ENCODE measurements at regions not wholly inside any gene's neighbourhood (a gene's known extent, or its start where the extent isn't known, plus 50 kb on each side); places are given as distances from the start of the nearest gene placed in this dataset.

DNA sequence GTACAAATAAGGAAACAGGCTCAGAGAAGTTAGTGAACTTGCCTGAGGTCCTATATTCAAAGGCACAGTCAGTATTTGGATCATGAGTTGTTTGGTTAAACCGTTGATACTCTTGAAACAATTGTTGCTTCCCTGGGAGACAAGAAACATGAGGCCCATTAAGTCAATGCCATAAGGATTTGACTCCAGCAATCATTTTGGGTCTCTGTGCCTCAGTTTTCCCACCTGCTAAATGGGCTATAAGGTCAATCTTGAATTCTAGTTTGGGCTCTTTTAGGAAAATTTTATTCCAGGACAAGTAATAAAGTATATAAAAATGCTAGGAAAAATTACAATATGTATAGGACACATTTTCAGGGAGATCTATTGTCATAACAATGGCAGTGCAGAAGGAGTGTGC lies 202.1 kb downstream of the TMEM26 start:
- DNase-seq (no peak), FAIRE-seq (no peak), ATAC-seq (no peak)
- no peak overlapping the region for H3K4me3 ChIP-seq
- no peaks in the 10 kb centered on the region for H3K27me3 ChIP-seq
- 79 to 88% methylated on average over 1 of the region's 1 CpG for WGBS, 2 donors
- intact Hi-C loops (cut with DNase I): no loop called here
- TF ChIP-seq, protein P1, sequence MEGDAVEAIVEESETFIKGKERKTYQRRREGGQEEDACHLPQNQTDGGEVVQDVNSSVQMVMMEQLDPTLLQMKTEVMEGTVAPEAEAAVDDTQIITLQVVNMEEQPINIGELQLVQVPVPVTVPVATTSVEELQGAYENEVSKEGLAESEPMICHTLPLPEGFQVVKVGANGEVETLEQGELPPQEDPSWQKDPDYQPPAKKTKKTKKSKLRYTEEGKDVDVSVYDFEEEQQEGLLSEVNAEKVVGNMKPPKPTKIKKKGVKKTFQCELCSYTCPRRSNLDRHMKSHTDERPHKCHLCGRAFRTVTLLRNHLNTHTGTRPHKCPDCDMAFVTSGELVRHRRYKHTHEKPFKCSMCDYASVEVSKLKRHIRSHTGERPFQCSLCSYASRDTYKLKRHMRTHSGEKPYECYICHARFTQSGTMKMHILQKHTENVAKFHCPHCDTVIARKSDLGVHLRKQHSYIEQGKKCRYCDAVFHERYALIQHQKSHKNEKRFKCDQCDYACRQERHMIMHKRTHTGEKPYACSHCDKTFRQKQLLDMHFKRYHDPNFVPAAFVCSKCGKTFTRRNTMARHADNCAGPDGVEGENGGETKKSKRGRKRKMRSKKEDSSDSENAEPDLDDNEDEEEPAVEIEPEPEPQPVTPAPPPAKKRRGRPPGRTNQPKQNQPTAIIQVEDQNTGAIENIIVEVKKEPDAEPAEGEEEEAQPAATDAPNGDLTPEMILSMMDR (IDR thresholded peaks at IDR 0.05): no peak
- H3K27ac ChIP-seq: no peak overlapping the region
- no peaks in the 10 kb centered on the region for H3K9me3 ChIP-seq
- H3K4me1 ChIP-seq: peaks cover 0 to 7% (median 0%) of the 10 kb centered on the region in 3 donors
- no peaks in the 10 kb centered on the region for H3K36me3 ChIP-seq

DNA sequence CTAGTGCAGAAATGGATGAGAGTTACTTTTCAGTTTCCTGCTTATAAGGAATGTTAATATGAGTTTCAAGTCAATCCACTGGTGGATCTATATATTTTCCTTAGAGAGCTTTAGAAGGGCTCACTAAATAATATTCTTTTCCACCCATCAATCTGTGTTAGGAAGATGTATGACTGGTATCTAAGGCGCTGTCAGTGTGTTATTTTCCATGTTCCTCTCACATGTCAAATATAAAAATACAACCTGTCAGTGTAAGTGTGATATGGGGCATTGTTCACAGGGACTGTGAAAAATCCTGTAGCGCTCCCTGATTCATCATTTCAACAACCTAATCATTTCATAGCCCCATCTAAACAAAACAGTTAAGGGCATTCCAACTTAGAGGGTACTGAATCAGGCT lies 203.1 kb downstream of the TMEM26 start:
- Histone ChIP-seq H3K4me1 (peaks cover 0 to 7% (median 0%) of the 10 kb centered on the region in 3 donors), H3K27me3 (no peaks in the 10 kb centered on the region), H3K27ac (no peak overlapping the region), H3K36me3 (no peaks in the 10 kb centered on the region), H3K9me3 (no peaks in the 10 kb centered on the region), H3K4me3 (no peak overlapping the region)
- no peak for ATAC-seq
- FAIRE-seq: no peak
- intact Hi-C loops (cut with DNase I): no loop called here
- TF ChIP-seq, protein P1 (IDR thresholded peaks at IDR 0.05): no peak
- WGBS, 2 donors: 64 to 74% methylated on average over 2 of the region's 2 CpGs
- no peak for DNase-seq

- H3K4me3 ChIP-seq: no peak overlapping the region
- H3K36me3 ChIP-seq: no peaks in the 10 kb centered on the region
- peaks cover 0 to 7% (median 0%) of the 10 kb centered on the region in 3 donors for H3K4me1 ChIP-seq
- H3K27ac ChIP-seq: no peak overlapping the region
- ATAC-seq: no peak
- no peaks in the 10 kb centered on the region for H3K9me3 ChIP-seq
- intact Hi-C loops (cut with DNase I): no loop called here
- H3K27me3 ChIP-seq: no peaks in the 10 kb centered on the region
- TF ChIP-seq, protein P1 (IDR thresholded peaks at IDR 0.05): no peak
- FAIRE-seq: no peak
- DNase-seq: no peak
Observed at GRCh38 chr10:61248013-61248412, 205.2 kb downstream of the TMEM26 start.

GRCh38 chr10:61244261-61244775 lies 208.9 kb downstream of the TMEM26 start:
- Histone ChIP-seq H3K27me3 (no peaks in the 10 kb centered on the region), H3K36me3 (no peaks in the 10 kb centered on the region), H3K9me3 (no peaks in the 10 kb centered on the region), H3K27ac (no peak overlapping the region), H3K4me3 (no peak overlapping the region), H3K4me1 (no peaks in the 10 kb centered on the region)
- FAIRE-seq (no peak), DNase-seq (no peak), ATAC-seq (peak in 1 of 4 donors; percentile 47)
- TF ChIP-seq, protein P1 (IDR thresholded peaks at IDR 0.05): no peak
- intact Hi-C loops (cut with DNase I): no loop called here

GRCh38 chr10:61232780-61233179 lies 220.4 kb downstream of the TMEM26 start:
- no peaks in the 10 kb centered on the region for H3K9me3 ChIP-seq
- no peaks in the 10 kb centered on the region for H3K4me1 ChIP-seq
- no peaks in the 10 kb centered on the region for H3K36me3 ChIP-seq
- H3K4me3 ChIP-seq: no peak overlapping the region
- no peaks in the 10 kb centered on the region for H3K27me3 ChIP-seq
- FAIRE-seq (no peak), DNase-seq (no peak), ATAC-seq (no peak)
- no peak overlapping the region for H3K27ac ChIP-seq
- TF ChIP-seq, protein P1 (IDR thresholded peaks at IDR 0.05): no peak
- intact Hi-C loops (cut with DNase I): no loop called here
